ENCODE measurements at regions not wholly inside any gene's neighbourhood (a gene's known extent, or its start where the extent isn't known, plus 50 kb on each side); places are given as distances from the start of the nearest gene placed in this dataset.
"Not testable (repeated sequence)": the region's sequence is repeated elsewhere in the genome, so short reads cannot be mapped to it uniquely, and the experiment has no call there.

DNA sequence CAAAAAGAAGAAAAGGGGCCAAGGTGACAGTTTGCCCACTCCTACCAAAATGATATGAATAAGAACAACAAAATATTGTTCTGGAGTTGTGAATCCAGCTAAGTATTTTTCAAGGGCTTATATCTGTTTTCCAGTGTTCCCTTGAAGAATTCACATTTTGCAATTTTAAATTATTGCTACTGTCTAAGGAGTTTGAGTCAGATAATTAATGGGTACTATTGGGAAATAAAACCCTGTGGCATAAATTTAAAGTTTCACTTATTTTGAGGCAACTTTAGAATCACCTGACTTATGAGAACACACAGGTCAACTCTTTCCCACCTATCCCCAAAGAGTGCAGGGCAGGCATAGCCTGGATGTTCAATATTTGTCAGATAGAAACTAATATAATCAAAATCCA lies 188.0 kb upstream of the GHR start:
- H3K4me3 ChIP-seq (replicated peaks; ENCODE audit: low read depth, low read length) = no peak overlapping the region
- TF ChIP-seq, protein P1, sequence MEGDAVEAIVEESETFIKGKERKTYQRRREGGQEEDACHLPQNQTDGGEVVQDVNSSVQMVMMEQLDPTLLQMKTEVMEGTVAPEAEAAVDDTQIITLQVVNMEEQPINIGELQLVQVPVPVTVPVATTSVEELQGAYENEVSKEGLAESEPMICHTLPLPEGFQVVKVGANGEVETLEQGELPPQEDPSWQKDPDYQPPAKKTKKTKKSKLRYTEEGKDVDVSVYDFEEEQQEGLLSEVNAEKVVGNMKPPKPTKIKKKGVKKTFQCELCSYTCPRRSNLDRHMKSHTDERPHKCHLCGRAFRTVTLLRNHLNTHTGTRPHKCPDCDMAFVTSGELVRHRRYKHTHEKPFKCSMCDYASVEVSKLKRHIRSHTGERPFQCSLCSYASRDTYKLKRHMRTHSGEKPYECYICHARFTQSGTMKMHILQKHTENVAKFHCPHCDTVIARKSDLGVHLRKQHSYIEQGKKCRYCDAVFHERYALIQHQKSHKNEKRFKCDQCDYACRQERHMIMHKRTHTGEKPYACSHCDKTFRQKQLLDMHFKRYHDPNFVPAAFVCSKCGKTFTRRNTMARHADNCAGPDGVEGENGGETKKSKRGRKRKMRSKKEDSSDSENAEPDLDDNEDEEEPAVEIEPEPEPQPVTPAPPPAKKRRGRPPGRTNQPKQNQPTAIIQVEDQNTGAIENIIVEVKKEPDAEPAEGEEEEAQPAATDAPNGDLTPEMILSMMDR (IDR thresholded peaks at IDR 0.05; ENCODE audit: low read length, missing control alignments) = no peak
- no peak for DNase-seq (ENCODE audit: low read depth)

DNA sequence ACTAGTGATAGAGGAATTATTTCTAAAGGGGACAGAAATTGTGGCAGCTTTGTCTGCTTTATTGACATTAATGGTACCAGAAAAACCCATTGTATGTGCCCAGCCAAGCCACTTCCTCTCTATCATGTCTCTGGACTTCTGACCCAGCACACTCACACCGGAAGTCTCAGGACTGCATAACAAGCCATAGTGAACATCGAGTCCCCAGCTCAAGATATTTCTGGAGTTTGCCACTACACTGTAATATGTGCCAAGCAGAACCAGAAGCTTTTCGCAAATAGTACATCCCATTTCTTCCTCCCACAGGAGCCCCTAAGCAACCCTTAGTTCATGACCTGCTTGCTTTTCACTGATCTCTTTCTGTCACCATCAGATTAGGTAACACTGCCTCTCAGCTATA lies 187.4 kb upstream of the GHR start:
- no peak for DNase-seq (ENCODE audit: low read depth)
- TF ChIP-seq, protein P1 (IDR thresholded peaks at IDR 0.05; ENCODE audit: low read length, missing control alignments) = no peak
- no peak overlapping the region for H3K4me3 ChIP-seq (replicated peaks; ENCODE audit: low read depth, low read length)

DNA sequence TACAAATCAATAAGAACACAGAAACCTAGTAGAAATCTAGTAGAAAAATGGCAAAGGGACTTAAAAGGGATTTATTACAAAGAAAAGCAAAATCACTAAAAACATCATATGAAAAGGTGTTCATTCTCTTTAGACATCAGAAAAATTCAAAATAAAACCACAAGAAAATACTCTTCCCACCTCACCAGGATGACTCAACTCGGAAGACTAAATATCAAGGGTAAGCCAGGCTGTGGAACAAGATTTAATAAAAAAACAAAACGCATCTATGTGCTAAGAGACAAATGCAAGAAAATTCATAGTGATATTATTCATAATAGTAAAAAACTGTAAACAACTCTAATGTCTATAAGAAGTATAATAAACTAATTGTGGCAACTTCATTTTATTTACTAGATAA lies 181.6 kb upstream of the GHR start:
- no peak overlapping the region for H3K4me3 ChIP-seq (replicated peaks; ENCODE audit: low read depth, low read length)
- TF ChIP-seq, protein P1 (IDR thresholded peaks at IDR 0.05; ENCODE audit: low read length, missing control alignments) = no peak
- no peak for DNase-seq (ENCODE audit: low read depth)

DNA sequence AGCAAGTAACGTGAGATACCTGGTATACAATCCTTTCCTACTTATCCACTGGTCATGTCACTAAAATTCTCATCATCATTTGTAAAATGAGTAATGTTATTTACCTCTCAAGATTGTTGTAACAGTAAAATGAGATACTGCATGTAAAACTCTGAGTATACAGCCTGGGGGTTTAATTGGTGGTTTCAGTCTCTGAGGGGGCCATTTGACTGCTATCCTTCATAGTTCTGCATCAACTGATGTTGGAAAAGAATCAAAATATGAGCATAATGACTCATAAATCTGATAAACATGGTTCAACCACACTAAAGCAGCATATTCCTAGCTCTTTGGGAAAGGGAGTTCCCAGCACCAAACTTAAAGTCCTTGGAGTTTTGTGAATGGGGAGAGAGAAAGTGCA lies 181.0 kb upstream of the GHR start:
- DNase-seq (ENCODE audit: low read depth) = no peak
- H3K4me3 ChIP-seq (replicated peaks; ENCODE audit: low read depth, low read length) = no peak overlapping the region
- TF ChIP-seq, protein P1 (IDR thresholded peaks at IDR 0.05; ENCODE audit: low read length, missing control alignments) = no peak

DNA sequence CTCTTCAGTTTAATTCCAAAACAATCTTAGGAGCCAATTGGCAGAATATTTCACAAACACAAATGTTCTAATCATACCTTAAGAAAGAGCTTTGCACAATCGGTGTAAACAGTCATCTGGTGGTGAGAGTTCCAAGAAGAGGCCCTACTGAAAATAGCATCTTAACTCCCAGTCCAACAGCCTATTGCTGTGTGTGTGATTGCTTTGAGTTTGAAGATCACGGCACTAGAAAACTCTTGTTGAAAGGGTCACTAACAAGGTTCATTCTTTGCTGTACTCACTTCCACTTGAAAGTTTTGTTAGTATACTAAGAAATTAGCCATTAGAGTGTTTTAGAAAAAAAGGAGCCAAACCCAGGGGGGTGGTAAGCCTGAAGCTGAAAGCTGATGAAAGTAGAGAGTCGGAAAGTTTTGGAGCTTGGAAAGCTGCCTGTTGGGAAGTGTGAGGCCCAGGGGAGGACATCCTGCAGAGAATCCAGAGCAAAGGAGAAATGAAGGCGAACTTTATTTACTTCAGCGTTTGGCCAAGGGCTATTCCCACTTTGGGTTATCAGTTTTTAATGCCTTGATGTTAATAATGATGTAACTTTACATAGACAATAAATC lies 180.3 kb upstream of the GHR start:
- DNase-seq (ENCODE audit: low read depth) = no peak
- TF ChIP-seq, protein P1 (IDR thresholded peaks at IDR 0.05; ENCODE audit: low read length, missing control alignments) = no peak

DNA sequence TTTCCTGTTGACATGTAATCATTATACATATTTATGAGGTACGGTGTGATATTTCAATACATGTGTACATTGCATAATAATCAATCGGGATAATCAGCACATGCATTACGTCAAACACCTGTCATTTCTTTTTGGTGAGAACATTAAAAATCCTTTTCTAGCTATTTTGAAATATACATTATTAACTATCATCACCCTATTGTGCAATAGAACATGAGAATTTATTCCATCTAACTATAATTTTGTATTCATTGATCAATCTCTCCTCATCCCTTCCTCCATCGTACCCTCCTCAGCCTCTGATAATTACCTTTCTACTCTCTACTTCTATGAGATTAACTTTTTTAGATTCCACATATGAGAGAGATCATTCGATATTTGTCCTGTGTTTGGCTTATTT lies 170.9 kb upstream of the GHR start:
- no peak for DNase-seq (ENCODE audit: low read depth)
- TF ChIP-seq, protein P1 (IDR thresholded peaks at IDR 0.05; ENCODE audit: low read length, missing control alignments) = no peak
- no peak overlapping the region for H3K4me3 ChIP-seq (replicated peaks; ENCODE audit: low read depth, low read length)

More for the DNA sequence above, 180.3 kb upstream of the GHR start:
- no peak overlapping the region for H3K4me3 ChIP-seq (replicated peaks; ENCODE audit: low read depth, low read length)

DNA sequence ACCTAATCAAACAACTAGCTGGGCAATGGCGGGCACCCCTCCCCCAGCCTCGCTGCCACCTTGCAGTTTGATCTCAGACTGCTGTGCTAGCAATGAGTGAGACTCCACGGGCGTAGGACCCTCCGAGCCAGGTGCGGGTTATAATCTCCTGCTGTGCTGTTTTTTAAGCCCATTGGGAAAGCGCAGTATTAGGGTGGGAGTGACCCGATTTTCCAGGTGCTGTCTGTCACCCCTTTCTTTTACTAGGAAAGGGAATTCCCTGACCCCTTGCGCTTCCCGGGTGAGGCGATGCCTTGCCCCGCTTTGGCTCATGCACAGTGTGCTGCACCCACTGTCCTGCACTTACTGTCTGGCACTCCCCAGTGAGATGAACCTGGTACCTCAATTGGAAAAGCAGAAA lies 163.3 kb upstream of the GHR start:
- DNase-seq (ENCODE audit: low read depth); H3K4me3 ChIP-seq (replicated peaks; ENCODE audit: low read depth, low read length): not testable (repeated sequence)

Measured in fibroblast of pulmonary artery (primary cell).